ENCODE measurements at regions not wholly inside any gene's neighbourhood (a gene's known extent, or its start where the extent isn't known, plus 50 kb on each side); places are given as distances from the start of the nearest gene placed in this dataset.

DNA sequence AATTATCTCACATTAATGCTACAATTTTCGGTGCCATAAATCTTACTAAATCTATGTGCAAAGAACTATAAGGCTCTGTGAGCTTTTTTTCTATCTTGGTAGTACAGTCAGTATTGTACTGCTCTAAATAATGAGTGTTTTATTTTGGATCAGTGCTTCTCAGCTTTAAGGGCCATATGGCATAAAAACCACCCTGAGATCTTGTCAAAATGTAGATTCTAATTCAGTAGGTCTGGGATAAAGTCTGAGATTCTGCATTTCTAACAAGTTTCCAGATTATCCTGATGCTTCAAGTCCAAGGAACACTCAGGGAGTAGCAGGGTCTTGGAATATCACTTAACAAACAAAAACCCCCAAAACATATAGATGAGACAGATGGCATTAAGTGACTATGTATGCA, 486.5 kb downstream of the GRXCR1 start:
- H3K4me3 ChIP-seq = no peak overlapping the region
- H3K27ac ChIP-seq = no peak overlapping the region
- no peak for DNase-seq (ENCODE audit: low spot score)
- no peaks in the 10 kb centered on the region for H3K36me3 ChIP-seq
- H3K9me3 ChIP-seq = no peaks in the 10 kb centered on the region
- H3K4me1 ChIP-seq (ENCODE audit: control insufficient read depth in 1 of 2, low read depth in 2 of 2) = no peaks in the 10 kb centered on the region
- TF ChIP-seq, protein P1, sequence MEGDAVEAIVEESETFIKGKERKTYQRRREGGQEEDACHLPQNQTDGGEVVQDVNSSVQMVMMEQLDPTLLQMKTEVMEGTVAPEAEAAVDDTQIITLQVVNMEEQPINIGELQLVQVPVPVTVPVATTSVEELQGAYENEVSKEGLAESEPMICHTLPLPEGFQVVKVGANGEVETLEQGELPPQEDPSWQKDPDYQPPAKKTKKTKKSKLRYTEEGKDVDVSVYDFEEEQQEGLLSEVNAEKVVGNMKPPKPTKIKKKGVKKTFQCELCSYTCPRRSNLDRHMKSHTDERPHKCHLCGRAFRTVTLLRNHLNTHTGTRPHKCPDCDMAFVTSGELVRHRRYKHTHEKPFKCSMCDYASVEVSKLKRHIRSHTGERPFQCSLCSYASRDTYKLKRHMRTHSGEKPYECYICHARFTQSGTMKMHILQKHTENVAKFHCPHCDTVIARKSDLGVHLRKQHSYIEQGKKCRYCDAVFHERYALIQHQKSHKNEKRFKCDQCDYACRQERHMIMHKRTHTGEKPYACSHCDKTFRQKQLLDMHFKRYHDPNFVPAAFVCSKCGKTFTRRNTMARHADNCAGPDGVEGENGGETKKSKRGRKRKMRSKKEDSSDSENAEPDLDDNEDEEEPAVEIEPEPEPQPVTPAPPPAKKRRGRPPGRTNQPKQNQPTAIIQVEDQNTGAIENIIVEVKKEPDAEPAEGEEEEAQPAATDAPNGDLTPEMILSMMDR (IDR thresholded peaks at IDR 0.05) = no peak
- ATAC-seq (ENCODE audit: insufficient number of reproducible peaks, low FRiP score, low read depth) = no peak
- H3K27me3 ChIP-seq (replicated peaks; ENCODE audit: insufficient read depth) = no peaks in the 10 kb centered on the region

DNA sequence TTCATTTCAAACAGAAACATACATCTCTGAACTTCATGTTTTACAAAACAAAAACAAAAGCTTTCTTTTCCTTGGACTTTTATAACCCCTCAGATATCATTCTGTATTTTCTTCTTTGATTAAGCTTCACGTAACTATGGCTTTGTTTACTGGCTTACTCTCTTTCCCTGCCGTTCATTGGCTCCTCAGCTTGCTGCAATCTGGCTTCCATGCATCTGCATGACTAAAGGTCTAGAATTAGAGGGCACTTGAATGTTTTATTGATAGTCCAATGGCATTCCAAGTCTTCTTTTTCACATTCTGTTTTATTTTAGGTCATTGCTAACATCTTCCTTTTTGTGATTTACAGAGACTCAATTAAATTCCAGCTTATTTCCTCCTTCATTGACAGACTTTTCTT, 487.6 kb downstream of the GRXCR1 start:
- Histone ChIP-seq H3K27ac (no peak overlapping the region), H3K9me3 (no peaks in the 10 kb centered on the region), H3K4me1 (ENCODE audit: control insufficient read depth in 1 of 2, low read depth in 2 of 2) (no peaks in the 10 kb centered on the region), H3K4me3 (no peak overlapping the region), H3K36me3 (no peaks in the 10 kb centered on the region), H3K27me3 (replicated peaks; ENCODE audit: insufficient read depth) (no peaks in the 10 kb centered on the region)
- ATAC-seq (ENCODE audit: insufficient number of reproducible peaks, low FRiP score, low read depth) (no peak), DNase-seq (ENCODE audit: low spot score) (no peak)
- TF ChIP-seq, protein P1 (IDR thresholded peaks at IDR 0.05) = no peak

DNA sequence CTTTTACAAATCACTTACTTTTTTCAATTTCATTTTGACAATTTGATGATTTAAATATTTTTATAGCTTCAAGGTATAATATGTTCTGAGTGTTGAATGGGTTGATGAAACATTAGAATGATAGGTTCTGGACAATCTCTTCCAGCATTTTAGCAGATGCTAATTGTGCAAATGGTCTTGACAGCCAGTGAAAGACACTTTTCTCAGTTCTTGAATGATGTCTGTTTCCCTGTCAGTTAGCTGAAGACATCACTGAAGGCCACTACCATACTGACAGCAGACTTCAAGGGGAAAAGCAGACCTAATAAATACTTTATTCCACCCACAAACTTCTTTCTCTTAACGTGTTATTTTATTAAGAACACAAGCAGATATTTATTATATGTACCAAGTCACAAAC, 498.6 kb downstream of the GRXCR1 start:
- Histone ChIP-seq H3K4me1 (ENCODE audit: control insufficient read depth in 1 of 2, low read depth in 2 of 2) (no peaks in the 10 kb centered on the region), H3K36me3 (no peaks in the 10 kb centered on the region), H3K4me3 (no peak overlapping the region), H3K27me3 (replicated peaks; ENCODE audit: insufficient read depth) (no peaks in the 10 kb centered on the region), H3K27ac (no peak overlapping the region), H3K9me3 (no peaks in the 10 kb centered on the region)
- ATAC-seq (ENCODE audit: insufficient number of reproducible peaks, low FRiP score, low read depth) (no peak), DNase-seq (ENCODE audit: low spot score) (no peak)
- TF ChIP-seq, protein P1 (IDR thresholded peaks at IDR 0.05) = no peak

DNA sequence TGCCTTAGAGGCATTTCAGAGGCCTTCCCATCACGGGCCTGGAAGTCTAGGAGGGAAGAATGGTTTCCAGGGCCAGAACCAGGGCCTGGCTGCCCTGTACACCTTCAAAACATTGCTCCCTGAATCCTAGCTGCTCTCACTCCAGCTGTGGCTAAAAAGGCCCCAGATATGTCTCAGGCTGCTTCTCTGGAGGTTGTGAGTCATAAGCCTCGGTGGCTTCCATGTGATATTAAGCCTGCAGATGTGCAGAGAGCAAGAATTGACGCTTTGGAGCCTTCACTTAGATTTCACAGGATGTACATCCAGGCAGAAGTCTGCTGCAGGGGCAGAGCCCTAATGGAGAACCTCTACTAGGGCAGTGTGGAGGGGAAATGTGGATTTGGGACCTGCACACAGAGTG, 502.5 kb downstream of the GRXCR1 start:
- ATAC-seq (ENCODE audit: insufficient number of reproducible peaks, low FRiP score, low read depth) (no peak), DNase-seq (ENCODE audit: low spot score) (no peak)
- Histone ChIP-seq H3K4me3 (no peak overlapping the region), H3K36me3 (no peaks in the 10 kb centered on the region), H3K27me3 (replicated peaks; ENCODE audit: insufficient read depth) (no peaks in the 10 kb centered on the region), H3K4me1 (ENCODE audit: control insufficient read depth in 1 of 2, low read depth in 2 of 2) (no peaks in the 10 kb centered on the region), H3K27ac (no peak overlapping the region), H3K9me3 (no peaks in the 10 kb centered on the region)
- TF ChIP-seq, protein P1 (IDR thresholded peaks at IDR 0.05) = no peak

DNA sequence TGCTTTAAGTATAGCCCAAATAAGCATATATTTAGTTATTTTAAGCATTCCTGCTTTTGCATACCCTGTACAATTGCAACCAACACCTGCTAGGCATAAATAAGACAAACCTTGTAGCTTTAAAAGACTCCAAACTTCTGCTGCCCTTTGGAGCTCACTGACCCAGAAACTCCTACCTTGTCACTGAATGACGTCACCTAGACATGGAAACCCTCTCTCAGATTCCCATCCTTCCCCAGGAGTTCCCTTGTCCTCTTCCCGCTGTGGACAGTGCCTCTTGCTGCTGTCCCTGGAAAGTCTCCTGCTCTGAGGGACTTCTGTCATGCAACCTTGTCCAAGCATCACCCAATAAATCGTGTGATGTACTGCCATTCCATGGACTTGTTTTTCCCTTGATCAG, 507.2 kb downstream of the GRXCR1 start:
- no peak overlapping the region for H3K27ac ChIP-seq
- no peak for ATAC-seq (ENCODE audit: insufficient number of reproducible peaks, low FRiP score, low read depth)
- no peak for DNase-seq (ENCODE audit: low spot score)
- H3K9me3 ChIP-seq = no peaks in the 10 kb centered on the region
- no peaks in the 10 kb centered on the region for H3K36me3 ChIP-seq
- TF ChIP-seq, protein P1 (IDR thresholded peaks at IDR 0.05) = no peak
- H3K27me3 ChIP-seq (replicated peaks; ENCODE audit: insufficient read depth) = no peaks in the 10 kb centered on the region
- H3K4me1 ChIP-seq (ENCODE audit: control insufficient read depth in 1 of 2, low read depth in 2 of 2) = no peaks in the 10 kb centered on the region
- no peak overlapping the region for H3K4me3 ChIP-seq
